LNCAP (cell line): ENCODE measurements at regions not wholly inside any gene's neighbourhood (a gene's known extent, or its start where the extent isn't known, plus 50 kb on each side); places are given as distances from the start of the nearest gene placed in this dataset.

Experiments
- CTCF ChIP-seq: fragments of 450-650 bp; IDR thresholded peaks from 2 replicates; pipeline ENCODE4 v1.5.1; 2017; ENCODE audit warnings: mild to moderate bottlenecking

- TF ChIP-seq CTCF = no peak
Observed at GRCh38 chr2:152825834-152826233, 107.4 kb downstream of the ARL6IP6 start.

DNA sequence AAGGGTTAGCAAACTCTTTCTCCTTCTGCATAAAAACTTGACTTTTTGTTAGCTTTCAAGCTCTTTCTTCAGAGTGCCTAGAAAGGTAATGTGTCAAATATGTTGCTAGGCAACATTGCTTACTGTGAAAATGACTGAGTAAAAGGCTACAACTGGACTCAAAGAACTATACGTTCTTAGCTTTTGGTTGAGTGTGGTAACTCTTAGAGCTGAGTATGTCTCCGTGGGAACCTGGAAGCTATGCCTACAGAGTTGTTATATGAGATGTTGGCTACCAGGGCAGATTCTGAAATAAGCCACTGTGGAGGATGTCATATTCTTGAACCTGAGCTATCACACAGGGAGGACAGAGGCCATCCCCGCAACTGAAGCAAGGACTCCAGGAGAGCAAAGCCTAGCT, 105.5 kb downstream of the ARL6IP6 start:
- TF ChIP-seq CTCF = no peak

GRCh38 chr2:152822676-152823075, 104.3 kb downstream of the ARL6IP6 start:
- no peak for TF ChIP-seq CTCF

DNA sequence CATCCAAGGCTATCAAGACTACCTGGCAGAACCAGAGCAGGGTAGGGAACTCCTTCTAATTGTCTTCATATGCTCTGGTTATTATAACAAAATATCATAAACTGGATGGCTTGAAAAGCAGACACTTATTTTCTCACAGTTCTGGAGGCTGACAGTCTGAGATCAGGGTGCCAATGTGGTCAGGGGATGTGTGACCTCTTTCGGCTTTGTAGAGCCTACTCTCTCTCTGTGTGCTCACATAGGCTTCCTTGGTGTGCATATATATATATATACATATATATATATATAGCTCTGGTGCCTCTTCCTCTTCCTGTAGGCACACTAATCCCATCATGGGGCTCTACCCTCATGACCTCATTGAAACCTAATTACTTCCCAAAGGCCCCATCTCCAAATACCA, 101.6 kb downstream of the ARL6IP6 start:
- TF ChIP-seq CTCF = no peak

GRCh38 chr2:152815634-152816257, 97.3 kb downstream of the ARL6IP6 start:
- TF ChIP-seq CTCF = no peak

DNA sequence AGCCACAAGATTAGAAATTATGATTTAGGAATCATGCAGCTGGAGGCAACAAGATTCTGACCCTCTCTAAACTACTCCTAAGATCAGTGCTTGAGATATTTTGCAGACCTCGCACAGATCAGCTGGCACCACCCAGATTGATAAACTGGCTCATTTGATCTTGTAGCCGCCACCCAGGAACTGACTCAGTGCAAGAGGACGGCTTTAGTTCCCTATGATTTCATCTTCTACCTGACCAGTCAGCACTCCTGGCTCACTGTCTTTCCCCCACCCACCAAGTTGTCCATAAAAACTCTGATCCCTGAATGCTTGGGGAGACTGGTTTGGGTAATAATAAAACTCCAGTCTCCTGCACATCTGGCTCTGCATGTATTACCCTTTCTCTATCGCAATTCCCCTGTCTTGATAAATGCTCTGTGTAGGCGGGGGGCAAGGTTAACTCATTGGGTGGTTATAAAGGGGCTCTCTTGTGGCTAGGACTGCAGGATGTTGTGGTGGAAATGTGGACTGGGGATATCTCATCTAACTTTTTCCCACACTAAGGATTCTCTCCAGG, 96.1 kb downstream of the ARL6IP6 start:
- no peak for TF ChIP-seq CTCF

DNA sequence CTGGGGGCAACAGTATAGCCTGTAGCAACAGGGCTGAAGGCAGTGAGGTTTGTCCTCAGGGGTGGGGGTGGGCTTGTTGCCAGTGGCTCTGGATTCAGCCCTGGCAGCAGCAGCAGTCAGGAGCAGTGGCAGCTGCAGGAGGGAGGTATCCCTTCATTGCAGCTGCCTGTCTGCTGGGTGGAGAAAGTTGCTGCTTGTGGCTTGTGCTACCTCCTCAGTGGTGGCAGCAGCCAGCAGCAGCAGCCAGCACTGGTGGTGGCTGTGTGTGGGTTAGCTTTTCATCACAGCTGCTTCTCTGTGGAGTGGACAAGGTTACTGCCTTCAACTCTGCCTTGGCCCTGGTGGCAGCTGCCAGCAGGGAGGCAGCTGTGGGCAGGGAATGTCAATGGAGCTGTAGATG, 94.9 kb downstream of the ARL6IP6 start:
- TF ChIP-seq CTCF = no peak
